ENCODE measurements at regions not wholly inside any gene's neighbourhood (a gene's known extent, or its start where the extent isn't known, plus 50 kb on each side); places are given as distances from the start of the nearest gene placed in this dataset.
"Not testable (repeated sequence)": the region's sequence is repeated elsewhere in the genome, so short reads cannot be mapped to it uniquely, and the experiment has no call there.

GRCh38 chr1:184878602-184879001, 95.7 kb downstream of the NIBAN1 start:
- Histone ChIP-seq H3K27ac (ENCODE audit: low read depth) (no peak overlapping the region), H3K4me1 (ENCODE audit: insufficient read depth) (no peaks in the 10 kb centered on the region), H3K36me3 (ENCODE audit: insufficient read depth) (no peaks in the 10 kb centered on the region), H3K4me3 (ENCODE audit: low read depth, low read length) (no peak overlapping the region)
- WGBS = 61% methylated on average over 1 of the region's 1 CpG
- no peak for DNase-seq (ENCODE audit: extremely low spot score)

- Histone ChIP-seq H3K36me3 (ENCODE audit: insufficient read depth) (no peaks in the 10 kb centered on the region), H3K4me3 (ENCODE audit: low read depth, low read length) (no peak overlapping the region), H3K27ac (ENCODE audit: low read depth) (no peak overlapping the region), H3K4me1 (ENCODE audit: insufficient read depth) (no peaks in the 10 kb centered on the region)
- no peak for DNase-seq (ENCODE audit: extremely low spot score)
Observed at GRCh38 chr1:184878002-184878401, 96.3 kb downstream of the NIBAN1 start.

- H3K27ac ChIP-seq (ENCODE audit: low read depth) = not testable (repeated sequence)
- WGBS = 89% methylated on average over 6 of the region's 6 CpGs
Observed at GRCh38 chr1:184876015-184876414, 98.3 kb downstream of the NIBAN1 start.

GRCh38 chr1:184875218-184875617, 99.1 kb downstream of the NIBAN1 start:
- Histone ChIP-seq H3K36me3 (ENCODE audit: insufficient read depth) (no peaks in the 10 kb centered on the region), H3K27ac (ENCODE audit: low read depth) (no peak overlapping the region), H3K4me1 (ENCODE audit: insufficient read depth) (no peaks in the 10 kb centered on the region), H3K4me3 (ENCODE audit: low read depth, low read length) (no peak overlapping the region)
- DNase-seq (ENCODE audit: extremely low spot score) = no peak
- 71% methylated on average over 4 of the region's 4 CpGs for WGBS

More at GRCh38 chr1:184876015-184876414, 98.3 kb downstream of the NIBAN1 start:
- not testable (repeated sequence) for H3K4me3 ChIP-seq (ENCODE audit: low read depth, low read length); H3K4me1 ChIP-seq (ENCODE audit: insufficient read depth); DNase-seq (ENCODE audit: extremely low spot score); H3K36me3 ChIP-seq (ENCODE audit: insufficient read depth)

- no peak overlapping the region for H3K4me3 ChIP-seq (ENCODE audit: low read depth, low read length)
- H3K36me3 ChIP-seq (ENCODE audit: insufficient read depth) = no peaks in the 10 kb centered on the region
- no peak overlapping the region for H3K27ac ChIP-seq (ENCODE audit: low read depth)
- H3K4me1 ChIP-seq (ENCODE audit: insufficient read depth) = no peaks in the 10 kb centered on the region
- no peak for DNase-seq (ENCODE audit: extremely low spot score)
- 80% methylated on average over 7 of the region's 7 CpGs for WGBS
Observed at GRCh38 chr1:184870319-184870718, 104.0 kb downstream of the NIBAN1 start.

GRCh38 chr1:184867866-184868689, 106.2 kb downstream of the NIBAN1 start:
- Histone ChIP-seq H3K4me3 (ENCODE audit: low read depth, low read length) (no peak overlapping the region), H3K36me3 (ENCODE audit: insufficient read depth) (no peaks in the 10 kb centered on the region), H3K27ac (ENCODE audit: low read depth) (no peak overlapping the region), H3K4me1 (ENCODE audit: insufficient read depth) (no peaks in the 10 kb centered on the region)
- DNase-seq (ENCODE audit: extremely low spot score) = no peak
- WGBS = 70% methylated on average over 4 of the region's 4 CpGs

- Histone ChIP-seq H3K27ac (ENCODE audit: low read depth) (peak overlapping the region; percentile 63), H3K4me1 (ENCODE audit: insufficient read depth) (no peaks in the 10 kb centered on the region), H3K36me3 (ENCODE audit: insufficient read depth) (no peaks in the 10 kb centered on the region), H3K4me3 (ENCODE audit: low read depth, low read length) (no peak overlapping the region)
- DNase-seq (ENCODE audit: extremely low spot score) = no peak
- WGBS = 52% methylated on average over 6 of the region's 6 CpGs
Observed at GRCh38 chr1:184866991-184867788, 107.1 kb downstream of the NIBAN1 start.

GRCh38 chr1:184866586-184866985, 107.7 kb downstream of the NIBAN1 start:
- DNase-seq (ENCODE audit: extremely low spot score) = no peak
- no peak overlapping the region for H3K27ac ChIP-seq (ENCODE audit: low read depth)

GRCh38 chr1:184865831-184866230, 108.5 kb downstream of the NIBAN1 start:
- 56% methylated on average over 1 of the region's 1 CpG for WGBS
- no peak for DNase-seq (ENCODE audit: extremely low spot score)
- H3K27ac ChIP-seq (ENCODE audit: low read depth) = no peak overlapping the region

More at GRCh38 chr1:184866586-184866985, 107.7 kb downstream of the NIBAN1 start:
- no peaks in the 10 kb centered on the region for H3K36me3 ChIP-seq (ENCODE audit: insufficient read depth)
- no peak overlapping the region for H3K4me3 ChIP-seq (ENCODE audit: low read depth, low read length)
- H3K4me1 ChIP-seq (ENCODE audit: insufficient read depth) = no peaks in the 10 kb centered on the region

GRCh38 chr1:184861755-184862336, 107.2 kb upstream of the EDEM3 start:
- no peaks in the 10 kb centered on the region for H3K36me3 ChIP-seq (ENCODE audit: insufficient read depth)
- no peaks in the 10 kb centered on the region for H3K4me1 ChIP-seq (ENCODE audit: insufficient read depth)
- H3K4me3 ChIP-seq (ENCODE audit: low read depth, low read length) = no peak overlapping the region
- WGBS = 76% methylated on average over 6 of the region's 6 CpGs
- H3K27ac ChIP-seq (ENCODE audit: low read depth) = no peak overlapping the region
- DNase-seq (ENCODE audit: extremely low spot score) = no peak

More at GRCh38 chr1:184865831-184866230, 108.5 kb downstream of the NIBAN1 start:
- Histone ChIP-seq H3K4me3 (ENCODE audit: low read depth, low read length) (no peak overlapping the region), H3K36me3 (ENCODE audit: insufficient read depth) (no peaks in the 10 kb centered on the region), H3K4me1 (ENCODE audit: insufficient read depth) (no peaks in the 10 kb centered on the region)

- no peak overlapping the region for H3K27ac ChIP-seq (ENCODE audit: low read depth)
- H3K4me1 ChIP-seq (ENCODE audit: insufficient read depth) = no peaks in the 10 kb centered on the region
- WGBS = 60% methylated on average over 2 of the region's 2 CpGs
- H3K4me3 ChIP-seq (ENCODE audit: low read depth, low read length) = no peak overlapping the region
- no peak for DNase-seq (ENCODE audit: extremely low spot score)
- H3K36me3 ChIP-seq (ENCODE audit: insufficient read depth) = no peaks in the 10 kb centered on the region
Observed at GRCh38 chr1:184860985-184861754, 106.5 kb upstream of the EDEM3 start.

- Histone ChIP-seq H3K27ac (ENCODE audit: low read depth) (no peak overlapping the region), H3K4me3 (ENCODE audit: low read depth, low read length) (no peak overlapping the region), H3K4me1 (ENCODE audit: insufficient read depth) (no peaks in the 10 kb centered on the region), H3K36me3 (ENCODE audit: insufficient read depth) (no peaks in the 10 kb centered on the region)
- DNase-seq (ENCODE audit: extremely low spot score) = no peak
Observed at GRCh38 chr1:184860535-184860934, 105.9 kb upstream of the EDEM3 start.

- H3K4me1 ChIP-seq (ENCODE audit: insufficient read depth) = no peaks in the 10 kb centered on the region
- H3K36me3 ChIP-seq (ENCODE audit: insufficient read depth) = no peaks in the 10 kb centered on the region
- H3K4me3 ChIP-seq (ENCODE audit: low read depth, low read length) = no peak overlapping the region
- no peak overlapping the region for H3K27ac ChIP-seq (ENCODE audit: low read depth)
- no peak for DNase-seq (ENCODE audit: extremely low spot score)
- 95% methylated on average over 5 of the region's 5 CpGs for WGBS
Observed at GRCh38 chr1:184859381-184860105, 104.9 kb upstream of the EDEM3 start.

Data from urinary bladder (tissue), 3 donors.